GM12891 (cell line): ENCODE measurements at regions not wholly inside any gene's neighbourhood (a gene's known extent, or its start where the extent isn't known, plus 50 kb on each side); places are given as distances from the start of the nearest gene placed in this dataset.

Experiments
- PAX5 ChIP-seq: IDR thresholded peaks from 2 replicates; pipeline ENCODE4 v1.6.1; 2011; ENCODE audit warnings: low read length, moderate library complexity, mild to moderate bottlenecking; ENCODE audit not compliant: insufficient read depth, severe bottlenecking
- POLR2A ChIP-seq: IDR thresholded peaks from 2 replicates; pipeline ENCODE4 v1.6.1; 2011; ENCODE audit warnings: low read depth, low read length, control low read depth
- POLR2AphosphoS5 ChIP-seq: IDR thresholded peaks from 2 replicates; pipeline ENCODE4 v1.6.1; 2011; ENCODE audit warnings: low read depth, low read length, control low read depth
- TAF1 ChIP-seq: IDR thresholded peaks from 2 replicates; pipeline ENCODE4 v1.6.1; 2011; ENCODE audit warnings: low read depth, low read length, control low read depth

GRCh38 chr5:71924980-71925379 is 182.3 kb upstream of the MAP1B start:
- TF ChIP-seq TAF1, result no peak
- TF ChIP-seq POLR2AphosphoS5, result no peak
- TF ChIP-seq POLR2A, result no peak
- TF ChIP-seq PAX5, result no peak
